ENCODE measurements at regions not wholly inside any gene's neighbourhood (a gene's known extent, or its start where the extent isn't known, plus 50 kb on each side); places are given as distances from the start of the nearest gene placed in this dataset.

- TF ChIP-seq POLR2A (IDR thresholded peaks at IDR 0.05; ENCODE audit: low read depth), result no peak
- TF ChIP-seq CTCF (IDR thresholded peaks at IDR 0.05), result no peak
- no peak for TF ChIP-seq POLR2AphosphoS5 (IDR thresholded peaks at IDR 0.05)
Observed at GRCh38 chr12:105462831-105463230, 132.3 kb downstream of the C12orf75 start.

All from esophagus muscularis mucosa (tissue), 3 donors.